ENCODE measurements at regions not wholly inside any gene's neighbourhood (a gene's known extent, or its start where the extent isn't known, plus 50 kb on each side); places are given as distances from the start of the nearest gene placed in this dataset.
"Not testable (repeated sequence)": the region's sequence is repeated elsewhere in the genome, so short reads cannot be mapped to it uniquely, and the experiment has no call there.

GRCh38 chr4:33831442-33832066 lies 2412.8 kb downstream of the ARAP2 start:
- TF ChIP-seq CTCF (IDR thresholded peaks at IDR 0.05; ENCODE audit: insufficient read depth, low read length, poor library complexity, severe bottlenecking) = no peak
- H3K4me3 ChIP-seq (ENCODE audit: low read depth, low read length) = no peak overlapping the region
- DNase-seq (ENCODE audit: low read depth) = no peak
- H3K36me3 ChIP-seq (ENCODE audit: control insufficient read depth, insufficient read depth, low read length) = no peaks in the 10 kb centered on the region
- H3K27me3 ChIP-seq (ENCODE audit: control insufficient read depth, insufficient read depth, low read length) = no peaks in the 10 kb centered on the region

GRCh38 chr4:33835764-33836163 lies 2408.6 kb downstream of the ARAP2 start:
- H3K36me3 ChIP-seq (ENCODE audit: control insufficient read depth, insufficient read depth, low read length); DNase-seq (ENCODE audit: low read depth); H3K27me3 ChIP-seq (ENCODE audit: control insufficient read depth, insufficient read depth, low read length); H3K4me3 ChIP-seq (ENCODE audit: low read depth, low read length): not testable (repeated sequence)

- Histone ChIP-seq H3K36me3 (ENCODE audit: control insufficient read depth, insufficient read depth, low read length) (no peaks in the 10 kb centered on the region), H3K4me3 (ENCODE audit: low read depth, low read length) (no peak overlapping the region), H3K27me3 (ENCODE audit: control insufficient read depth, insufficient read depth, low read length) (no peaks in the 10 kb centered on the region)
- DNase-seq (ENCODE audit: low read depth) = peak; percentile 45
- TF ChIP-seq CTCF (IDR thresholded peaks at IDR 0.05; ENCODE audit: insufficient read depth, low read length, poor library complexity, severe bottlenecking) = no peak
Observed at GRCh38 chr4:33837043-33837838, 2407.1 kb downstream of the ARAP2 start.

- Histone ChIP-seq H3K27me3 (ENCODE audit: control insufficient read depth, insufficient read depth, low read length) (no peaks in the 10 kb centered on the region), H3K4me3 (ENCODE audit: low read depth, low read length) (no peak overlapping the region), H3K36me3 (ENCODE audit: control insufficient read depth, insufficient read depth, low read length) (no peaks in the 10 kb centered on the region)
- DNase-seq (ENCODE audit: low read depth) = no peak
- no peak for TF ChIP-seq CTCF (IDR thresholded peaks at IDR 0.05; ENCODE audit: insufficient read depth, low read length, poor library complexity, severe bottlenecking)
Observed at GRCh38 chr4:33841120-33841519, 2403.2 kb downstream of the ARAP2 start.

GRCh38 chr4:33850371-33850902 lies 2393.9 kb downstream of the ARAP2 start:
- TF ChIP-seq CTCF (IDR thresholded peaks at IDR 0.05; ENCODE audit: insufficient read depth, low read length, poor library complexity, severe bottlenecking) = no peak
- DNase-seq (ENCODE audit: low read depth) = no peak
- H3K4me3 ChIP-seq (ENCODE audit: low read depth, low read length) = no peak overlapping the region
- no peaks in the 10 kb centered on the region for H3K27me3 ChIP-seq (ENCODE audit: control insufficient read depth, insufficient read depth, low read length)
- no peaks in the 10 kb centered on the region for H3K36me3 ChIP-seq (ENCODE audit: control insufficient read depth, insufficient read depth, low read length)

- H3K4me3 ChIP-seq (ENCODE audit: low read depth, low read length); H3K27me3 ChIP-seq (ENCODE audit: control insufficient read depth, insufficient read depth, low read length); DNase-seq (ENCODE audit: low read depth); H3K36me3 ChIP-seq (ENCODE audit: control insufficient read depth, insufficient read depth, low read length): not testable (repeated sequence)
Observed at GRCh38 chr4:33853670-33854069, 2390.6 kb downstream of the ARAP2 start.

Measured in kidney epithelial cell (primary cell).